DOHH2 (cell line): ENCODE measurements at regions not wholly inside any gene's neighbourhood (a gene's known extent, or its start where the extent isn't known, plus 50 kb on each side); places are given as distances from the start of the nearest gene placed in this dataset.

Experiments used
- EZH2phosphoT487 ChIP-seq: fragments of 200-600 bp; sonication (generic); IDR thresholded peaks from 2 replicates; pipeline ENCODE4 v1.6.1; 2017; ENCODE audit warnings: borderline replicate concordance, mild to moderate bottlenecking, antibody characterized with exemption, low read length, moderate library complexity, mixed read lengths
- TF ChIP-seq, protein P1 (sequence below): fragments of 200-600 bp; sonication (generic); IDR thresholded peaks from one replicate; pipeline ENCODE4 v1.5.1; 2014; ENCODE audit warnings: antibody characterized with exemption, mild to moderate bottlenecking, low read depth, low read length; ENCODE audit not compliant: poor library complexity, severe bottlenecking

DNA sequence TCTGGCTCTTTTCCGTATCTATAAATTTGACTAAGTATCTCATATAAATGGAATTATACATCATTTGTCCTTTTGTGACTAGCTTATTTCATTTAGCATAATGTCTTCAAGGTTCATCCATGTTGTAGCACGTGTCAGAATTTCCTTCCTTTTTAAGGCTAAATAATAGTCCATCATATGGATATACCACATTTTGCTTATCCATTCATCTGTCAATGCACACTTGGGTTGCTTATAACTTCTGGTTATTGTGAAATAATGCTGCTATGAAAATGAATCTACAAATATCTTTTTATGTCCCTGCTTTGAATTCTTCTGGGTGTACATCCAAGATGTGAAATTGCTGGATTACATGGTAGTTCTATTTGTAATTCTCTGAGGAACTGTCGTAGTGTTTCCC, 119.6 kb downstream of the RHOU start:
- TF ChIP-seq, protein P1, sequence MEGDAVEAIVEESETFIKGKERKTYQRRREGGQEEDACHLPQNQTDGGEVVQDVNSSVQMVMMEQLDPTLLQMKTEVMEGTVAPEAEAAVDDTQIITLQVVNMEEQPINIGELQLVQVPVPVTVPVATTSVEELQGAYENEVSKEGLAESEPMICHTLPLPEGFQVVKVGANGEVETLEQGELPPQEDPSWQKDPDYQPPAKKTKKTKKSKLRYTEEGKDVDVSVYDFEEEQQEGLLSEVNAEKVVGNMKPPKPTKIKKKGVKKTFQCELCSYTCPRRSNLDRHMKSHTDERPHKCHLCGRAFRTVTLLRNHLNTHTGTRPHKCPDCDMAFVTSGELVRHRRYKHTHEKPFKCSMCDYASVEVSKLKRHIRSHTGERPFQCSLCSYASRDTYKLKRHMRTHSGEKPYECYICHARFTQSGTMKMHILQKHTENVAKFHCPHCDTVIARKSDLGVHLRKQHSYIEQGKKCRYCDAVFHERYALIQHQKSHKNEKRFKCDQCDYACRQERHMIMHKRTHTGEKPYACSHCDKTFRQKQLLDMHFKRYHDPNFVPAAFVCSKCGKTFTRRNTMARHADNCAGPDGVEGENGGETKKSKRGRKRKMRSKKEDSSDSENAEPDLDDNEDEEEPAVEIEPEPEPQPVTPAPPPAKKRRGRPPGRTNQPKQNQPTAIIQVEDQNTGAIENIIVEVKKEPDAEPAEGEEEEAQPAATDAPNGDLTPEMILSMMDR = no peak
- TF ChIP-seq EZH2phosphoT487 = no peak
